ENCODE measurements at regions not wholly inside any gene's neighbourhood (a gene's known extent, or its start where the extent isn't known, plus 50 kb on each side); places are given as distances from the start of the nearest gene placed in this dataset.

DNA sequence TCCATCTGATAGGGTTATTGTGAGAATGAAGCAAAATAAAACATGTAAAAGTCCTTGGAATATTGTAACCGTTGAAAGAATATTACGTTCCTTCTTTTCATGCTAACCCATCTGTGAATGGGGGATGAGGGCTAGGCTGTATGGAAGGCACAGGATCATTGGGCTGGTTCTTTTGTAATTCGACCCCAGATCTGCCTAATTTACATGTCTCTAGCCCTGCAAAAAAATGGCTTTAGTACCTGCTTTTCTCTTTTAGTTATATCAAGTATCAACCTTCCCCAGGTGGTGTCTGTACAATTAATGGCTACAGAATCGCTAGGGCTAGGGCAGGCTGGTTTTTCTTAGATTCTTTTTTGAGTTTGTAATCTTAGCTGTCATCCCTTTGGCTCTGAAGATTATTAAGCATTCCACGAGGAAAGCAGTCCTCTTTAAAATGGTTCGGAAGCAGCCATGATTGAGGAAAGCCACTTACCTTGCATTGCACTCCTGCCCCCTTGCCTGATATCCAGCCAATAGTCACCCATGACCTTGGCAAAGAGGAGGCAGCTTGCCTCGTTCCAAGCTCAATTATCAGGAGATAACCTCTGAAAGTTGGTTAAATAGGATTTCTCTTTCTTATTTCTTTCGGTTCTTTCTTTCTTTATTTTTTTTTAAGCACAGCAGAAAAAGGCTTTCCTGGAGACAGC, 153.9 kb upstream of the ZKSCAN2 start:
- H3K9me1 ChIP-seq (ENCODE audit: insufficient read depth, low read length): no peaks in the 10 kb centered on the region
- H3K4ac ChIP-seq (ENCODE audit: low read depth, low read length): no peak overlapping the region
- no peaks in the 10 kb centered on the region for H3K79me1 ChIP-seq (ENCODE audit: low read depth in 1 of 2, low read length in 2 of 2)
- ATAC-seq (ENCODE audit: low read depth) (no peak), DNase-seq (no peak)
- TF ChIP-seq POLR2A (IDR thresholded peaks at IDR 0.05; ENCODE audit: low read depth, low read length) (no peak), RFX5 (IDR thresholded peaks at IDR 0.05; ENCODE audit: low read depth, low read length) (no peak), ELK1 (IDR thresholded peaks at IDR 0.05; ENCODE audit: borderline replicate concordance, low read depth, low read length) (no peak), MAZ (IDR thresholded peaks at IDR 0.05; ENCODE audit: borderline replicate concordance, low read depth, low read length) (no peak), RAD21 (IDR thresholded peaks at IDR 0.05; ENCODE audit: low read length) (no peak)
- TF ChIP-seq, protein P1, sequence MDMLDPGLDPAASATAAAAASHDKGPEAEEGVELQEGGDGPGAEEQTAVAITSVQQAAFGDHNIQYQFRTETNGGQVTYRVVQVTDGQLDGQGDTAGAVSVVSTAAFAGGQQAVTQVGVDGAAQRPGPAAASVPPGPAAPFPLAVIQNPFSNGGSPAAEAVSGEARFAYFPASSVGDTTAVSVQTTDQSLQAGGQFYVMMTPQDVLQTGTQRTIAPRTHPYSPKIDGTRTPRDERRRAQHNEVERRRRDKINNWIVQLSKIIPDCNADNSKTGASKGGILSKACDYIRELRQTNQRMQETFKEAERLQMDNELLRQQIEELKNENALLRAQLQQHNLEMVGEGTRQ (IDR thresholded peaks at IDR 0.05; ENCODE audit: low read depth, low read length): no peak
- H2BK120ac ChIP-seq (ENCODE audit: low read depth, low read length): no peak overlapping the region
- H4K91ac ChIP-seq (ENCODE audit: insufficient read depth, low read depth, low read length): no peak overlapping the region
- H3K9me3 ChIP-seq (ENCODE audit: control insufficient read depth, insufficient read depth, low read length): 0 out of 2 replicates have a peak, but pooled peaks cover 3% of the 10 kb centered on the region
- H3K9ac ChIP-seq (ENCODE audit: low read depth, low read length): no peak overlapping the region
- H3K4me2 ChIP-seq (ENCODE audit: low read depth, low read length): no peak overlapping the region
- H3K23ac ChIP-seq (ENCODE audit: low read depth, low read length): no peak overlapping the region
- no peaks in the 10 kb centered on the region for H3K27me3 ChIP-seq (ENCODE audit: control insufficient read depth, insufficient read depth, low read length)
- H4K8ac ChIP-seq (ENCODE audit: low read depth in 2 of 2, low read length in 2 of 2): no peak overlapping the region
- in situ Hi-C loops (cut with MboI; ENCODE audit: low sequenced_read_pairs): loop anchor here (25.0 kb wide), 1 partner anchor 101 kb away; no protein-coding TSS in a partner anchor
- no peak overlapping the region for H2AFZ ChIP-seq (replicated peaks; ENCODE audit: low read length, poor library complexity)
- no peaks in the 10 kb centered on the region for H4K20me1 ChIP-seq (ENCODE audit: insufficient read depth, low read length)
- H3K14ac ChIP-seq (replicated peaks; ENCODE audit: low read depth, low read length): no peak overlapping the region
- H3K4me1 ChIP-seq (ENCODE audit: control insufficient read depth, insufficient read depth, low read length): no peaks in the 10 kb centered on the region
- H2AK5ac ChIP-seq (ENCODE audit: low read depth, low read length): no peak overlapping the region
- no peak overlapping the region for H2BK15ac ChIP-seq (ENCODE audit: low read depth, low read length)
- POLR2A ChIA-PET (ENCODE audit: unreplicated experiment): no interaction called here
- CTCF ChIA-PET: no interaction called here
- H2BK5ac ChIP-seq (ENCODE audit: low read depth, low read length, poor library complexity, severe bottlenecking): no peak overlapping the region
- no peak overlapping the region for H3K4me3 ChIP-seq (ENCODE audit: insufficient read depth, low read depth, low read length)
- H2BK20ac ChIP-seq (ENCODE audit: low read depth, low read length): no peak overlapping the region
- H3K56ac ChIP-seq (ENCODE audit: extremely low read depth, insufficient read depth, low read length): no peak overlapping the region
- H2AK9ac ChIP-seq (replicated peaks; ENCODE audit: low read depth, low read length, poor library complexity): no peak overlapping the region
- no TSS peak for BruUV-seq (replicated peaks)
- H3K18ac ChIP-seq (ENCODE audit: low read depth, low read length): no peak overlapping the region
- dilution Hi-C loops (cut with HindIII; ENCODE audit: low sequenced_read_pairs, unreplicated experiment): no loop called here
- intact Hi-C loops (cut with micrococcal nuclease): no loop called here
- no peaks in the 10 kb centered on the region for H3K36me3 ChIP-seq (ENCODE audit: control insufficient read depth, insufficient read depth, low read length)
- no peak overlapping the region for H4K5ac ChIP-seq (ENCODE audit: low read depth, low read length)
- H3K27ac ChIP-seq (ENCODE audit: insufficient read depth, low read length): no peak overlapping the region
- WGBS, 2 experiments (ENCODE audit: extremely low coverage in 2 of 2, insufficient read length in 1 of 2): 0% methylated on average over 1 of the region's 8 CpGs; no CpG with 5 or more reads in 1 of the 2 experiments
